Aorta (tissue), 5 donors: ENCODE measurements at regions not wholly inside any gene's neighbourhood (a gene's known extent, or its start where the extent isn't known, plus 50 kb on each side); places are given as distances from the start of the nearest gene placed in this dataset.
A peak's percentile ranks its signal among the peaks of the same experiment; 100 is the strongest.
"Not testable (repeated sequence)": the region's sequence is repeated elsewhere in the genome, so short reads cannot be mapped to it uniquely, and the experiment has no call there.

Experiments used
- ATAC-seq: fragments of 200-7000 bp; cut with Tn5 transposase; one replicate; pipeline ENCODE4 v1.9.1; 2022; ENCODE audit warnings: moderate library complexity; ENCODE audit not compliant: low FRiP score
- DNase-seq, 2 donors: peaks; one replicate each; pipeline ENCODE4 v3.0.0-alpha.2; 2020
- H3K27ac ChIP-seq, 2 donors: one replicate each; pipeline ENCODE4 v1.5.1; 2013; ENCODE audit warnings: low read length in 2 of 2, mild to moderate bottlenecking in 2 of 2, moderate library complexity in 2 of 2, control low read depth in 1 of 2, inconsistent platforms in 1 of 2, low read depth in 1 of 2
- H3K27me3 ChIP-seq, 2 donors: one replicate each; pipeline ENCODE4 v1.6.1; 2013; ENCODE audit warnings: control low read depth in 1 of 2, low read length in 1 of 2, mild to moderate bottlenecking in 1 of 2, moderate library complexity in 1 of 2; ENCODE audit not compliant: insufficient read depth in 2 of 2, control insufficient read depth in 1 of 2
- H3K36me3 ChIP-seq, 2 donors: one replicate each; pipeline ENCODE4 v1.6.1; 2013; ENCODE audit warnings: control low read depth in 1 of 2, low read length in 1 of 2, mild to moderate bottlenecking in 1 of 2; ENCODE audit not compliant: insufficient read depth in 2 of 2, control insufficient read depth in 1 of 2
- H3K4me1 ChIP-seq, 2 donors: one replicate each; pipeline ENCODE4 v1.6.1; 2013; ENCODE audit warnings: low read length in 2 of 2, control low read depth in 1 of 2, mild to moderate bottlenecking in 1 of 2, moderate library complexity in 1 of 2; ENCODE audit not compliant: insufficient read depth in 2 of 2, control insufficient read depth in 1 of 2
- H3K4me3 ChIP-seq, 2 donors: one replicate each; pipeline ENCODE4 v1.5.1; 2013; ENCODE audit warnings: low read length in 2 of 2, control low read depth in 1 of 2, mild to moderate bottlenecking in 1 of 2
- H3K9me3 ChIP-seq: one replicate; pipeline ENCODE4 v1.6.1; 2013; ENCODE audit warnings: mild to moderate bottlenecking, low read length; ENCODE audit not compliant: control insufficient read depth
- WGBS, 2 donors: extraction: QIAGEN DNeasy Blood & Tissue Kit; methylation state at CpG; one replicate each; pipeline ENCODE4 v1.1.7; 2013; 5-methylcytosine and 5-hydroxymethylcytosine counted together
- intact Hi-C, 2 donors: fragments of 100-400 bp; cut with DNase I; formaldehyde crosslinking; loops; one replicate each; pipeline versions ENCODE4 v1.14.2 to v1.15.0; 2022
- donor health status: healthy with polysubstance abuse.
- donor health status: Bipolar disorder and iron deficiency.
- donor health status: DM: no; HTN: no; CAD: no.
- donor health status: DM: no; HTN: no; CAD: no.
- donor health status: DM: yes; HTN: yes; CAD: no.

GRCh38 chr21:14300074-14300473 is 82.9 kb downstream of the HSPA13 start:
- Histone ChIP-seq H3K4me1 (no peaks in the 10 kb centered on the region), H3K4me3 (no peak overlapping the region), H3K36me3 (no peaks in the 10 kb centered on the region), H3K27me3 (no peaks in the 10 kb centered on the region), H3K9me3 (no peaks in the 10 kb centered on the region), H3K27ac (no peak overlapping the region)
- 89 to 94% methylated on average over 1 of the region's 1 CpG for WGBS, 2 donors
- intact Hi-C loops, result no loop called here
- DNase-seq (no peak), ATAC-seq (no peak)

GRCh38 chr21:14290576-14290975 is 74.6 kb downstream of the RBM11 start:
- Histone ChIP-seq H3K27ac (no peak overlapping the region), H3K9me3 (no peaks in the 10 kb centered on the region), H3K4me1 (no peaks in the 10 kb centered on the region), H3K4me3 (no peak overlapping the region), H3K36me3 (no peaks in the 10 kb centered on the region), H3K27me3 (no peaks in the 10 kb centered on the region)
- intact Hi-C loops, result no loop called here
- 84 to 88% methylated on average over 4 of the region's 4 CpGs for WGBS, 2 donors
- ATAC-seq (no peak), DNase-seq (no peak)

GRCh38 chr21:14288922-14289321 is 73.0 kb downstream of the RBM11 start:
- Histone ChIP-seq H3K36me3 (no peaks in the 10 kb centered on the region), H3K4me1 (peaks cover 0 to 4% of the 10 kb centered on the region in 2 donors), H3K4me3 (no peak overlapping the region), H3K9me3 (no peaks in the 10 kb centered on the region), H3K27me3 (no peaks in the 10 kb centered on the region), H3K27ac (no peak overlapping the region)
- ATAC-seq, result no peak
- DNase-seq, result no peak
- intact Hi-C loops, result no loop called here
- 89 to 92% methylated on average over 3 of the region's 3 CpGs for WGBS, 2 donors

GRCh38 chr21:14285147-14285761 is 69.3 kb downstream of the RBM11 start:
- WGBS, 2 donors, result 5 to 14% methylated on average over 2 of the region's 2 CpGs

GRCh38 chr21:14284481-14284880 is 68.5 kb downstream of the RBM11 start:
- Histone ChIP-seq H3K27ac (no peak overlapping the region), H3K36me3 (no peaks in the 10 kb centered on the region), H3K4me1 (peaks cover 0 to 4% of the 10 kb centered on the region in 2 donors), H3K27me3 (no peaks in the 10 kb centered on the region), H3K9me3 (no peaks in the 10 kb centered on the region), H3K4me3 (no peak overlapping the region)
- WGBS, 2 donors, result 59 to 64% methylated on average over 3 of the region's 3 CpGs
- DNase-seq (no peak), ATAC-seq (no peak)
- intact Hi-C loops, result no loop called here

More at GRCh38 chr21:14285147-14285761, 69.3 kb downstream of the RBM11 start:
- intact Hi-C loops, result no loop called here
- Histone ChIP-seq H3K27me3 (no peaks in the 10 kb centered on the region), H3K9me3 (no peaks in the 10 kb centered on the region), H3K27ac (no peak overlapping the region), H3K4me3 (no peak overlapping the region), H3K36me3 (no peaks in the 10 kb centered on the region), H3K4me1 (peaks cover 0 to 4% of the 10 kb centered on the region in 2 donors)
- DNase-seq, result no peak
- ATAC-seq, result peak; percentile 64

GRCh38 chr21:14281188-14281900 is 65.4 kb downstream of the RBM11 start:
- H3K27ac ChIP-seq, H3K9me3 ChIP-seq, ATAC-seq, H3K27me3 ChIP-seq, DNase-seq, intact Hi-C loops, H3K36me3 ChIP-seq, H3K4me3 ChIP-seq, H3K4me1 ChIP-seq: not testable (repeated sequence)
- WGBS, 2 donors, result 22 to 40% methylated on average over 11 of the region's 11 CpGs
